ENCODE measurements at regions not wholly inside any gene's neighbourhood (a gene's known extent, or its start where the extent isn't known, plus 50 kb on each side); places are given as distances from the start of the nearest gene placed in this dataset.

DNA sequence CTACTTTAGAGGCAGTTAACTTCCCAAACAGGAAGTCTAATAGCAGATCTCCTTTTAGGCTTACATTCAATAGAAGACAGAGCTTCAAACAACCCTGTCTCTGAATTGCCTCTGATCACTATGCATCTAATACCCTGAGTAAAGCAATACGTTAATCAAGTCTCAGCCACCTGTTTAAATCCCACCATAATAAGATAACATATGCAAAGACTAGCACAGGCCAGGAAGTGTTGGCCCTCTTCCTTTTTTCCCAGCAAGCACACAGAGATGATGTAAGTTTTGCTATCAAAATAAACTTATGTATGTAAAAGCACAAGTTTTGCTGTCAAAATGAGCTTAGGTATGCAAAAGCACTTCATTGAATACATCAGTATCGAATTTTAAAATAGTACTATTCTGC, 385.5 kb downstream of the RND3 start:
- Histone ChIP-seq H3K9ac (ENCODE audit: low read length) (no peak overlapping the region), H3K27ac (ENCODE audit: low read depth, low read length) (no peak overlapping the region), H3K79me2 (ENCODE audit: insufficient read depth, low read length) (no peaks in the 10 kb centered on the region), H3K4me2 (ENCODE audit: low read length) (no peak overlapping the region), H3K9me2 (ENCODE audit: insufficient read depth) (no peaks in the 10 kb centered on the region), H3K36me3 (ENCODE audit: control insufficient read depth in 1 of 2, insufficient read depth in 2 of 2, low read length in 2 of 2) (no peaks in the 10 kb centered on the region), H4K20me1 (ENCODE audit: insufficient read depth) (no peaks in the 10 kb centered on the region), H3K4me1 (ENCODE audit: control insufficient read depth in 1 of 2, insufficient read depth in 2 of 2, low read length in 2 of 2) (no peaks in the 10 kb centered on the region), H3K4me3 (replicated peaks in 1 of 2; ENCODE audit: low read depth in 1 of 2, low read length in 2 of 2) (no peak overlapping the region), H2AFZ (ENCODE audit: low read depth, low read length, poor library complexity, severe bottlenecking) (no peak overlapping the region), H3K27me3 (ENCODE audit: insufficient read depth, low read length) (no peaks in the 10 kb centered on the region), H3K9me3 (ENCODE audit: control insufficient read depth in 1 of 2, insufficient read depth in 1 of 2, low read depth in 1 of 2, low read length in 2 of 2) (no peaks in the 10 kb centered on the region)
- ChIA-PET CTCF (no interaction called here), POLR2A (no interaction called here), RAD21 (ENCODE audit: low non-redundant PET in 1 of 2, low total read pairs in 2 of 2, uncharacterized antibody in 2 of 2, unreplicated experiment in 2 of 2) (no interaction called here)
- no peak for ATAC-seq
- no peak for TF ChIP-seq SP1 (IDR thresholded peaks at IDR 0.05; ENCODE audit: low read depth)
- TF ChIP-seq POLR2AphosphoS5 (IDR thresholded peaks at IDR 0.05; ENCODE audit: low read depth, low read length): no peak
- TF ChIP-seq, protein P1, sequence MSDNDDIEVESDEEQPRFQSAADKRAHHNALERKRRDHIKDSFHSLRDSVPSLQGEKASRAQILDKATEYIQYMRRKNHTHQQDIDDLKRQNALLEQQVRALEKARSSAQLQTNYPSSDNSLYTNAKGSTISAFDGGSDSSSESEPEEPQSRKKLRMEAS (IDR thresholded peaks at IDR 0.05): no peak
- TF ChIP-seq FOSL1 (IDR thresholded peaks at IDR 0.05; ENCODE audit: low read depth): no peak
- no peak for TF ChIP-seq EZH2phosphoT487 (IDR thresholded peaks at IDR 0.05; ENCODE audit: borderline replicate concordance)
- no peak for TF ChIP-seq YY1 (IDR thresholded peaks at IDR 0.05; ENCODE audit: extremely low read depth, insufficient replicate concordance, low read depth, low read length)
- TF ChIP-seq CEBPB (IDR thresholded peaks at IDR 0.05; ENCODE audit: low read depth): no peak
- TF ChIP-seq, protein P2, sequence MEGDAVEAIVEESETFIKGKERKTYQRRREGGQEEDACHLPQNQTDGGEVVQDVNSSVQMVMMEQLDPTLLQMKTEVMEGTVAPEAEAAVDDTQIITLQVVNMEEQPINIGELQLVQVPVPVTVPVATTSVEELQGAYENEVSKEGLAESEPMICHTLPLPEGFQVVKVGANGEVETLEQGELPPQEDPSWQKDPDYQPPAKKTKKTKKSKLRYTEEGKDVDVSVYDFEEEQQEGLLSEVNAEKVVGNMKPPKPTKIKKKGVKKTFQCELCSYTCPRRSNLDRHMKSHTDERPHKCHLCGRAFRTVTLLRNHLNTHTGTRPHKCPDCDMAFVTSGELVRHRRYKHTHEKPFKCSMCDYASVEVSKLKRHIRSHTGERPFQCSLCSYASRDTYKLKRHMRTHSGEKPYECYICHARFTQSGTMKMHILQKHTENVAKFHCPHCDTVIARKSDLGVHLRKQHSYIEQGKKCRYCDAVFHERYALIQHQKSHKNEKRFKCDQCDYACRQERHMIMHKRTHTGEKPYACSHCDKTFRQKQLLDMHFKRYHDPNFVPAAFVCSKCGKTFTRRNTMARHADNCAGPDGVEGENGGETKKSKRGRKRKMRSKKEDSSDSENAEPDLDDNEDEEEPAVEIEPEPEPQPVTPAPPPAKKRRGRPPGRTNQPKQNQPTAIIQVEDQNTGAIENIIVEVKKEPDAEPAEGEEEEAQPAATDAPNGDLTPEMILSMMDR (IDR thresholded peaks at IDR 0.05 in 2 of 3, conservative IDR thresholded peaks at IDR 0.05 in 1 of 3; ENCODE audit: borderline replicate concordance in 1 of 3, insufficient read depth in 1 of 3, low read depth in 2 of 3, low read length in 2 of 3): no peak
- no TSS peak for BruUV-seq (replicated peaks)
- intact Hi-C loops (cut with micrococcal nuclease): no loop called here
- no peak for DNase-seq (ENCODE audit: low read depth, low spot score)

DNA sequence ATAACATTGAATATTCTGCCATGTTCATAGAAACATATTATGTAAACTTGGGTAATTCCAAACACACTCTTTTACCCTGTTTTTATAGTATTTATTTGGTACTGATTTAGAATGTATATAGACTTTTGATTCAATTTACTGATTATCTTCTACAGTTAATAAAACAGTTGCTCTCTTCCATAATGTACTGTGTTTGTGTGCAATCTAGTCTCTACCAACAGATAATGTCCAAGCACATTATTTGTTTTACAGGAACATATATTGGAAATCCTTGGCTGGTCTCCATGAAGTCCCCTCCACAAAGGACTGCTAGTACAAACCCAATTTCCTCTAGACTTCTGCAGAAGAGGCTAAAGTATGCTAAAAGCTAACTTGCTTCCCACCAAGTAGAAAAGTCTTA, 386.6 kb downstream of the RND3 start:
- DNase-seq (ENCODE audit: low read depth, low spot score) (no peak), ATAC-seq (no peak)
- H3K4me3 ChIP-seq (replicated peaks in 1 of 2; ENCODE audit: low read depth in 1 of 2, low read length in 2 of 2): no peak overlapping the region
- H2AFZ ChIP-seq (ENCODE audit: low read depth, low read length, poor library complexity, severe bottlenecking): no peak overlapping the region
- H3K79me2 ChIP-seq (ENCODE audit: insufficient read depth, low read length): no peaks in the 10 kb centered on the region
- ChIA-PET POLR2A (no interaction called here), CTCF (no interaction called here), RAD21 (ENCODE audit: low non-redundant PET in 1 of 2, low total read pairs in 2 of 2, uncharacterized antibody in 2 of 2, unreplicated experiment in 2 of 2) (no interaction called here)
- no peak overlapping the region for H3K27ac ChIP-seq (ENCODE audit: low read depth, low read length)
- H3K4me1 ChIP-seq (ENCODE audit: control insufficient read depth in 1 of 2, insufficient read depth in 2 of 2, low read length in 2 of 2): no peaks in the 10 kb centered on the region
- BruUV-seq (replicated peaks): no TSS peak
- TF ChIP-seq TCF7L2 (IDR thresholded peaks at IDR 0.05; ENCODE audit: borderline replicate concordance, extremely low read depth, insufficient read depth, insufficient read length) (no peak), POLR2A (IDR thresholded peaks at IDR 0.05; ENCODE audit: borderline replicate concordance, extremely low read depth, insufficient read depth, insufficient read length) (no peak), EZH2phosphoT487 (IDR thresholded peaks at IDR 0.05; ENCODE audit: borderline replicate concordance) (no peak), ELF1 (IDR thresholded peaks at IDR 0.05; ENCODE audit: borderline replicate concordance, low read depth) (no peak)
- TF ChIP-seq, protein P3, sequence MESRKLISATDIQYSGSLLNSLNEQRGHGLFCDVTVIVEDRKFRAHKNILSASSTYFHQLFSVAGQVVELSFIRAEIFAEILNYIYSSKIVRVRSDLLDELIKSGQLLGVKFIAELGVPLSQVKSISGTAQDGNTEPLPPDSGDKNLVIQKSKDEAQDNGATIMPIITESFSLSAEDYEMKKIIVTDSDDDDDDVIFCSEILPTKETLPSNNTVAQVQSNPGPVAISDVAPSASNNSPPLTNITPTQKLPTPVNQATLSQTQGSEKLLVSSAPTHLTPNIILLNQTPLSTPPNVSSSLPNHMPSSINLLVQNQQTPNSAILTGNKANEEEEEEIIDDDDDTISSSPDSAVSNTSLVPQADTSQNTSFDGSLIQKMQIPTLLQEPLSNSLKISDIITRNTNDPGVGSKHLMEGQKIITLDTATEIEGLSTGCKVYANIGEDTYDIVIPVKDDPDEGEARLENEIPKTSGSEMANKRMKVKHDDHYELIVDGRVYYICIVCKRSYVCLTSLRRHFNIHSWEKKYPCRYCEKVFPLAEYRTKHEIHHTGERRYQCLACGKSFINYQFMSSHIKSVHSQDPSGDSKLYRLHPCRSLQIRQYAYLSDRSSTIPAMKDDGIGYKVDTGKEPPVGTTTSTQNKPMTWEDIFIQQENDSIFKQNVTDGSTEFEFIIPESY (IDR thresholded peaks at IDR 0.05; ENCODE audit: extremely low read depth, insufficient replicate concordance, low read length): no peak
- H3K9me2 ChIP-seq (ENCODE audit: insufficient read depth): no peaks in the 10 kb centered on the region
- no peak overlapping the region for H3K9ac ChIP-seq (ENCODE audit: low read length)
- intact Hi-C loops (cut with micrococcal nuclease): no loop called here
- H3K27me3 ChIP-seq (ENCODE audit: insufficient read depth, low read length): no peaks in the 10 kb centered on the region
- H4K20me1 ChIP-seq (ENCODE audit: insufficient read depth): no peaks in the 10 kb centered on the region
- no peaks in the 10 kb centered on the region for H3K36me3 ChIP-seq (ENCODE audit: control insufficient read depth in 1 of 2, insufficient read depth in 2 of 2, low read length in 2 of 2)
- no peak overlapping the region for H3K4me2 ChIP-seq (ENCODE audit: low read length)
- H3K9me3 ChIP-seq (ENCODE audit: control insufficient read depth in 1 of 2, insufficient read depth in 1 of 2, low read depth in 1 of 2, low read length in 2 of 2): no peaks in the 10 kb centered on the region
